ENCODE measurements at regions not wholly inside any gene's neighbourhood (a gene's known extent, or its start where the extent isn't known, plus 50 kb on each side); places are given as distances from the start of the nearest gene placed in this dataset.

GRCh38 chr4:107349732-107350131, 313.6 kb upstream of the DKK2 start:
- TF ChIP-seq CTCF (conservative IDR thresholded peaks at IDR 0.05 in 1 of 2, IDR thresholded peaks at IDR 0.05 in 1 of 2; ENCODE audit: extremely low read depth in 1 of 2, insufficient read depth in 1 of 2, low read depth in 1 of 2, low read length in 2 of 2), result no peak
- TF ChIP-seq EZH2 (IDR thresholded peaks at IDR 0.05; ENCODE audit: borderline replicate concordance, low read length), result no peak

Data from mammary epithelial cell (primary cell).